HG02642 (cell line): ENCODE measurements at regions not wholly inside any gene's neighbourhood (a gene's known extent, or its start where the extent isn't known, plus 50 kb on each side); places are given as distances from the start of the nearest gene placed in this dataset.

Experiments used
- ATAC-seq: cut with Tn5 transposase; IDR thresholded peaks from one replicate; pipeline ENCODE4 v1.9.1; 2021; ENCODE audit warnings: mild to moderate bottlenecking; ENCODE audit not compliant: unreplicated experiment, poor library complexity

DNA sequence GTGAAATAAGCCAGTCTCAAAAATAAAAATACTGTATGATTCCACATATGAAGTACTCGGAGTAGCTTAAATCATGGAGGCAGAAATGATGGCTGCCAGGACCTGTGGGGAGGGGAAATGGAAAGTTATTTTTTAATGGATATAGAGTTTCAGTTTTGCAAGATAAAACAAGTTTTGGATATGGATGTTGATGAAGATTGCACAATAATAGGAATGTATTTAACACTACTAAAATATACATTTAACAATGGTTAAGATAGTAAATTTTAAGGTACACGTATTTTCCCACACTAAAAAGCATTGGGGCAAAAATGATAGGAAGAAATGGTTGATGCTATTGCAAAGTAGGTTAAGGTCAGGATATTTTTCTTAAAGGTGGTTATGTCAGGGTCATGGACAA is 1058.9 kb upstream of the MAP3K7 start:
- no peak for ATAC-seq

DNA sequence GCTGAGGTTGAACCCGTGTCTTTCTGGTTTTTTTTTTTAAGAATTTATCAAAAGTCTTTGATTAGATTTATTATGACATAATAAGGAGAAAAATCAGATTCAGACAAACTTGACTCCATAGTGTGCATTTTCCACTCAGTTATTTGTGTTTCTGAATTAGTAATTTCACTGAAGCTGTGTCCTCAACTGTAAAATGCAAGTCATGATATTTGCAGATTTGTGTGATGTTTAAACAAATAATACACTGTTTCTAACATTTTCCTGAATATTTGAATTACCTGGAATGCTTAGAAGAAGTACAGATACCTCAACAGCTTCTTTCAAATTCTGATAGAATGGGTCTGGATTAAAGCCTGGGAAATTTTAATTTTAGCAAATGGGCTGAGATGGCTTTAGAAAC is 1050.3 kb upstream of the MAP3K7 start:
- ATAC-seq, result no peak

DNA sequence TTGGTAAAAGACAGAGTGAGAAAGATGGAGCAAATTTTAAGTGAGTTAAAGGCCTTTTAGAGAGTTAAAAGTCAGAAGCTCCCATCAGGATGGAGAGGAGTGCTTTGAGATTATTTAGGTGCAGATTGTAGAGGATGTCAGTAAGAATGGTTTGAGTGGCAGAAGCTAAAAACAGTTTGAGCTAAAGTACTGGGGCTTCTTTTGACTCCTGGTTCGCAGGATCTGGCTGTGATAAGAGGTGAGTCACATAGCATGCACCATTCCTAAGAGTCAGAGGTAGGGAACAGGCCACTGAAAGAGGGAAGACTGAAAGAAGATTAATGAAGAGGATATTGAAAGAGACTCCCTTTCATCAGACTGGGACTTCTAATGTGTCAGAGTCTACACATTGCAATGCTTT is 1047.9 kb upstream of the MAP3K7 start:
- no peak for ATAC-seq

DNA sequence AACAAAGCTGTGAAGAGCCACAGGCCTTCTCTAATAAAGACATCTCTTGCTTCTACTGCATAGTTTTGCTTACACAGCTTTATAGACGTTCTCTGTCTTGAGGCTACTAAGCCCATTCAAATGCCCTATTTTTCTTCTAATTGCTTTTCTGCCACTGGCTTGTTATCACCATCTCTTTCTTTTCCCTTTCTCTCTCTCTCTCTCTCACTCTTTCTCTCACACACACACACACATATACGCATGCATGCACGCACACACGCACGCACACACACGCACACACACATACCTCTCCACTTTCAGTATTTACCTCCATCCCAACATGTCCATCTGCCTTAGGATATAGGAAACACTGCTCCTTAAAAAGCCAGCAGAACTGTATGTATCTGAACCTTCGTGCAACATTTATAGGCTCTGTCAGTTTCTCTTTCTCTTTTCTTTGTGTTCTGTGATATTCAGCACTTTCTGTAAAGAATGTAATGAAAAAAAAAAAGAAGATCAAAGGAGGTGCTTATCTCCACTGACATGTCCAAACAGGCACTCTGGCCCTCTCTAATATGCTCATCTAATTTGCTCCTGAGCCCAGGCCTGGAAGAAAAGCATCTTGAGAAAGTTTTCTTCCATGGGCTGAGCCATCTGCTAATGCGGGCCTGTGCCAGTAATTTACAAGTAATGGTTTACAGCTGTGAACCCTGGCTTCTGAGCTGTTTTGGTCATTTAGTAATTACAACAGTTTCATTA is 1046.7 kb upstream of the MAP3K7 start:
- no peak for ATAC-seq

DNA sequence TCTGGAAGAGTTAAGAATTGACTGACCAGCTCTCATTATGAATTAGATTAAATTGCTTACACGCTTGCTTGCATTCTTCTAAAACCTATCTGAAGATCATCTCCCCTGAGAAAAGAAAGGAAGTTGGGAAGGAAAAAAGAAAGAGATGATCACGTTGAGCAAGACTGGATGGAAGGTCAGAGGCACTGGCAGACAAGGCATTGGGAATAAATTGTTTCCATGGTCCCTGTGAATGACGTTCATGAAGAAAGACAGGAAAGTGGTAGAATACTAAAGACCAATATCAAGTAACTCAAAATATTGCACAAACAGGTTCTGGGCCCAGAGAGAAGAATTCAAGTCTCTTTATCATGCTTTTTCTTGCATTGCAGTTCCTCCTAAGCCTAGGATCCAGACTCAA is 1045.4 kb upstream of the MAP3K7 start:
- no peak for ATAC-seq

DNA sequence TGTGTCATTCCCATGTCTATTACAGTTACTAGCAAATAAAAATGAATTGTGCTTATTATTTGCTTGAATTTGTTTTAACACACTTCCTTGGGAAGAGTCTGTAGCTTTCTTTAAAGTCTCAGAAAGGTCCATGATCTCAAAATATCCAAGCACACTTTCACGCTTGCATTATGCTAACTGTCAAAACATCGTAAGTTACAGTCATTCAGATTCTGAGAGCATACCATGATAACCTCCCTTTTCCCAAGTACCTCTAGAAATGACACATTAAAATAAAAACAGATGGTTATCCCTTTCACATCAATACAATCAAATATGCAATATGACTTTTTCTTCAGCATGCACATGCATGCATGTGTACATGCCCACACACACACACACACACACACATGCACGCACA is 1044.4 kb upstream of the MAP3K7 start:
- ATAC-seq, result no peak

DNA sequence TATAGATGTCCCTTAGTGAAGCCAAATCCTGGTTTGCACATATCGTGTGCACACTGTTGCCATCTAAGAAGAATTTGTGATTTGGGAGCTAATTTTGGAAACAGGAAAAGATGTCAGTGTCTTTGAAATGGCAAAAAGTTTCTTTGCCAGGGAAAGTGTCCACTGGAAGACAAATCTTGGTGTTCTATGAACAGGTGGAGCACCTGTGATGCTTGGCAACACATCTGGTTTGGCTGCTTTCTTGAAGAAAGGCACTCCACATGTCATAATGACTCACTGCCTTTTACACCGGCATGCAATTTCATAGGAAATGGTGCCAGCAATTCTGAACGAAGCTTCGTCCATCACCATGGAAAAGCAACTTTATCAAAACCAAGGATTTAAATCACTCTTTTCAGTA is 1040.0 kb upstream of the MAP3K7 start:
- ATAC-seq, result no peak

DNA sequence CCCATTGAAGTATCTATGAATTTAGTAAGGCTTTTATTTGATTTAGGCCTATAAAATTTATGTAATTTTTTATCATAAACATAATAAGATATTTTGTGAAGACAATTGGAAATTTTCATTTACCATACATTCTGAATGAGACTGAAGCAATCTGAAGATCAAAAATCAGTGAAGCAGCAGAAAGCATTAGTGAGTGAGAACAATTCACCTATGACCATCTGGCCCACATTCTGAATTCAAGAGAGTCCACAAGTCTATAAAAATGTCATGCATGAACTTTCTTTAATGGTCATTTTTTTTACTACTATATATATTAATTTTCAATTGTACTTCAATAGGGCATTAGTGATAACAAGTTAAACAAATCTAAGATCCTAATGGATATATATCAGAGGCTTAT is 1026.6 kb upstream of the MAP3K7 start:
- ATAC-seq, result no peak

DNA sequence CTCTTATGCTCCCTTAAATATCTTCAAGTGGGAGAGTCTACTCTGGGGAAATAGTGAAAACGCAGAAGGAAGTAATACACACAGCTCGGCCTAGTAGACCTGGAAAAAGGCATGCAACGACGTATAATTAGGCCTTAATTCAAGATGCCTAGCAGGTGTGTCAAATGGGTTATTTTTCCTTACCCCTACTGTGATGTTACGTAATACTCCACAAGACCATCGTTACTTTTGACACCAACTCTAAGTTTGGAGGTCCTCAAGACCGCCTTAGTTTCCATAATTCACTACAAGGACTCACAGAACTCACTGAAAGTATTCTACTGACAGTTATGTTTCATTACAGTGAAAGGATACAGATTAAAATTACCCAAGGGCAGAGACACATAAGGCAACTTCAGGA is 1024.3 kb upstream of the MAP3K7 start:
- no peak for ATAC-seq

DNA sequence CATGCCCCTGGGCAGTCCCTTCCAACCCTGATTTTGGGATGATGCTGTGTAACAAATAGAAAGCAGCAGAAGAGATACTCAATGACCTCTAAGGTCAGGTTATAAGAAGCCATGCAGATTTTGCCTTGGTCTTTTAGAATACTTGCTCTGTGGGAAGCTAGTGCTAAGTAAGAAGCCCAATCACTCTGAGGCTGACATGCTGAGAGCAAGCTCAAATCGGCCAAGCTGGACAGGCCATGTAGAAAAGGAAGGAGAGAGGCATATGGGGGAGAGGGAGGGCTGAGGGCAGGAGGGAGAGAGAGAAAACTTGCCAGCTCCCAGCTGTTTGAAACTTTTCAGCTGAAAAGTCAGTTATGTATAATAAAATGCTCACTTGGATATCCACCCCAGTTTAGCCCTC is 1021.6 kb upstream of the MAP3K7 start:
- ATAC-seq, result no peak

DNA sequence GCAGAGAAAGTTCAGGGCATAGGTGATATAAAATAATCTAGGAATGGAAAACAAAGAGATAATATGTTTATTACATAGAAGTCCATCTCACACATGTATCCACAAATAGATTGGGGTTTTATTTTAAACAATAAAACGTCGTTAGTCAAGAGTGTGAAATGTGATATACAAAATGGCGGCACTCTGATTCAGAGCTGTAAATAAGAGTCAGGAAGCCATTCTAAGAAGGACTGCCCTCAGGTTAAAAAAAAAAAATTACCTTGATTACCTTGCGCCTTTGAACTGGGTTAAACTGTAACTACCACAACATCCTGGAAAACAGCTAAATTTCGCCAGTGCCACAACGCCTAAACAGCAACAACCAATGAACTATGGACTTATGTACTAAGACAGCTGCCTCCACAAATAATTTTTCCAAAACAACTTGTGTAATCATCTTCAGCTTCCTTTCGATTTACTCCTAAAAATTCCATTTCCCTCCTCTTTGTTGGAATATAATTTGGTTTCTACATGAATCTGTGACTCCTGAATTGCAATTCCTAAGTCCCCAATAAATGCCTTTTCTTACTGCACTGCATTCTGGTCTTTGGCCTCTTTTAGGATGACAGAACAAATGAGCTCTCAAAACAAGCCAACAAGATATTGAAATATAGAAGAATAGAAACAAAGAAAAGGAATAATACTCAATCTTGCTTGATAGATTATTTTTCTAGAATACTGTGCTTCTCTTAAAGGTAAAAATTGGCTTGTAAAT is 1019.5 kb upstream of the MAP3K7 start:
- ATAC-seq, result no peak

DNA sequence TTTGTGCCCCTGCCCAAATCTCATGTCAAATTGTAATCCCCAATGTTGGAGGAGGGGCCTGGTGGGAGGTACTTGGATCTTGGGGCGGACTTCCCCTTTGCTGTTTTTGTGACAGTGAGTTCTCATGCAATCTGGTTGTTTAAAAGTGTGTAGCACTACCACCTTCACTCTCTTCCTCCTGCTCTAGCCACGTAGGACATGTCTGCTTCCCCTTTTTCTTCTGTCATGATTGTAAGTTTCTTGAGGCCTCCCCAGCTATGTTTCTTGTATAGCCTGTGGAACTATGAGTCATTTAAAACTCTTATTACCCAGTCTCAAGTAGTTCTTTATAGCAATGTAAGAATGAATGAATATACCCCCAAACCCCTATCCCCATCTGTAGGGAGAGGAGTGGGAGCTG is 1013.7 kb upstream of the MAP3K7 start:
- ATAC-seq, result no peak

DNA sequence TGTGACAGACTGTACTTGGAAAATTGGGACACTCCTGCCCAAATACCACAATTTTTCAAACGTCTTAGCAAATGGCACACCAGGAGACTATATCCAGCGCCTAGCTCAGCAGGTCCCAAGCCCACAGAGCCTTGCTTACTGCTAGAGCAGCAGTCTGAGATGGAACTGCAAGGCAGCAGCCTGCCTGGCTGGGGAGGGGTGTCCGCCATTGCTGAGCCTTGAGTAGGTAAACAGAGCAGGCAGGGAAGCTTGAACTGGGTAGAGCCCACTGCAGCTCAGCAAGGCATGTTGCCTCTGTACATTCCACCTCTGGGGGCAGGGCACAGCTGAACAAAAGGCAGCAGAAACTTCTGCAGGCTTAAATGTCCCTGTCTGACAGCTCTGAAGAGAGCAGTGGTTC is 1003.3 kb upstream of the MAP3K7 start:
- no peak for ATAC-seq

DNA sequence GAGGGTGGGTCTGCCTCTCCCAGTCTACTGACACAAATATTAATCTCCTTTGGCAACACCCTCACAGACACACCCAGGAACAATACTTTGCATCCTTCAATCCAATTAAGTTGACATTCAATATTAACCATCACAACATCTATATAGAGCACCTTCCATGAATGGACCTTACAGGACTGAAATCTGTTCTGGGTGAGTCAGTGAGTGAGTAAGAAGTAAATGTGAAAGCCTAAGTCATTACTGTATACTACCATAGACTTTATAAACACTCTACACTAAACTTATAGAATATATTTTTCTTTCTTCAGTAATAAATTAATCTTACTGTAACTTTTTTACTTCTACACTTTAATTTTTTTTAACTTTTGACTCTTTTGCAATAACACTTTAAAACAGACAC is 993.8 kb upstream of the MAP3K7 start:
- no peak for ATAC-seq

DNA sequence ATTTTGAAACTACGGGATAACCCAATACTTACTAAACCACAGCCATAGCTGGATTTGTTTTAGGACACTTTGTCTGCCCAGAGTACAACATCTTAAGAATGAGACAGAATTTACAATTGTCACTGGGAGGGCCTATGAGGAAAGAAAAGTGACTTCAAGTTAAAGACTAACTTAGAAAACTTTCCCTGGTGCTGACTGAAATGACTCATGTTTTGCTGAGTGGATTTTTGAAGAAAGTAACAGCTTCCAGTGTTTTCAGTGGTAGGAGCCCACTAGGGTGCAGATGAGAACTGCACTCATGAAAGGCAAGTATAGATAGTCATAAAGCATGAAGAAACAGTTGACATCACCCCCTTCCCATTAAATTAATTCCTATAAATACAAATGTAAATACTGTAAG is 988.2 kb upstream of the MAP3K7 start:
- peak; percentile 82 for ATAC-seq

DNA sequence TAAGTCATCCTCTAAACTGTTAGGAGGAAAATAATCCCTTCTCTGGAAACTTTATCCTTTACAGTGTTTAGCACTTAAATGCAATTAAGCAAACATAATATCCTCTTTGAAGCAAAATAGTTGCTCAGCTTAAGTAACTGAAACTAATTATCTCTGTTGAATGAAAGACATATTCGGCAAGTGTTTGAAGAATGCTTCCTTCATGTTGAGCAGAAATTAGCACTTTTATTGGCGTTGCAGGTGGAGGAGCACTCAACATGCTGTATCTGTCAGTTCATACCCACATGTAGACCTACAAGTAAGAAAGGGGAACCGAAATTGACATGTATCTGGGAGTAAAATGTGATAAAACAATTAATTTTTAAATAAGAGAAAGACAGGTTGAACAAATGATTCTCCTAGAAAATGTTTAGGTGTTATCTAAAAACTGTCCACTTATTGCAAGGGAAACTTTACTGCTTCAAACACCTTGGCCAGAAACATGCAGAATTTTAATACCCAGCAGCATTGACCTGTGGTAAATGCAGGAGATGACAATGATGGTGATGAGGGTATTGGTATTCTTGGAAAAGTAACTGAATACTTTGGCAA is 987.0 kb upstream of the MAP3K7 start:
- peak; percentile 51 for ATAC-seq

DNA sequence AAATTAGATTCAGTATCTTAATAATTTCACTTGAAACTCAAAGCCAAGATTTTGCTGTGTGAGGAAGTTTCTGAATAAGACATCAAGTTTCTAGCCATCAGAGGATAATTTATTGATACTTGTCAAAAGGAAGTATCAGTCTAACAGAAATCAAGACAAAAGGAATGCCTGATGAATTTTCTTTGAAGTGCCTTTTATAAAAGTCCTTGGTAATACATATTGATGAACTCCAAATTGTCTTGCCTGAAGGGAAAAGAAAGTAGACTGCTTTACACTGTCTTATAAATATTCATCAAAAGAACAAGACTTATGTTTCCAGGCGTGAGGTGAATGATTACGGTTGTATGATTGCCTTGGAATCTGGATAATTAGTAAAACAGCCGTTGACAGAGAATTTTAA is 986.0 kb upstream of the MAP3K7 start:
- ATAC-seq, result no peak

DNA sequence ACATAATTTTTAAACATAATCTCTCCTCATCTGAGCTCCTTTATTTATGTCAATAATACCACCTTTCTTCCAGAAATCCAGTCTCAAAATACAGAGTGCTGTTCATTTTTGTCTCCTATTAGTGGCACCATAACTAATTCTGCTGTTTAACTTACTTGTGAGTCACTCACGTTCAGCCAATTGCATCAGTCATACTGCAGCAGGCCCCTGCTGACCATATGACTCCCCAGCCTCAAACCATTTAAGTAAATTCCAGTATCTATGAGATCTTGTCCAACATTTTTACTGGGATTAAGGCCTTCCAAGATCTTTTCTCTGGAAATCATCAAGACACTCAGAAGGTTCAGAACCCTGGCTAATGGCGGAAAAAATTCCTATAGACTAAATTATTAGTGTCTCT is 982.2 kb upstream of the MAP3K7 start:
- no peak for ATAC-seq

DNA sequence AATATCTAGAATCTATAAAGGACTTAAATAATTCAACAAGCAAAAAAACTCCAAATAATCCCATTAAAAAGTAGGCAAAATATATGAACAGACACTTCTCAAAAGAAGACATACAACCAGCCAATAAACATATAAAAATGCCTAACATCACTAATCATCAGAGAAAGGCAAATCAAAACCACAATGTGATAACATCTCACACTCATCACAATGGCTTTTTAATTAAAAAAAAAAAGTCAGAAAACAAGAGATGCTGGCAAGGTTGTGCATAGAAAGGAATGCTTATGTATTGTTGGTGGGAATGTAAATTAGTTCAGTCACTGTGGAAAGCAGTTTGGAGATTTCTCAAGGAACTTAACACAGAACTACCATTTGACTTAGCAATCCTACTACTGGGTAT is 979.6 kb upstream of the MAP3K7 start:
- no peak for ATAC-seq

DNA sequence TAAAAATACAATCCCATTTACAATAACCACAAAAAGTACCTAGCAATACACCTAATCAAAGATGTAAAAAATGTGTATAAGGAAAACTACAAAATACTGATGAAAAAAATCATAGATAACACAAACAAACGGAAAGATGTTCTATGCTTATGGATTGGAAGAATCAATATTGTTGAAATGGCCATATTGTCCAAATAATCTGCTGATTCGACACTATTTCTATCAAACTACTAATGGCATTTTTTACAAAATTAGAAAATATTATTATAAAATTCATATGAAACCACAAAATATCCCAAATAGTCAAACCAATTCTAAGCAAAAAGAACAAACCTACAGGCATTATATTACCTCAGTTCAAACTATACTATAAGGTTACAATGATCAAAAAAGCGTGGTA is 978.3 kb upstream of the MAP3K7 start:
- no peak for ATAC-seq

DNA sequence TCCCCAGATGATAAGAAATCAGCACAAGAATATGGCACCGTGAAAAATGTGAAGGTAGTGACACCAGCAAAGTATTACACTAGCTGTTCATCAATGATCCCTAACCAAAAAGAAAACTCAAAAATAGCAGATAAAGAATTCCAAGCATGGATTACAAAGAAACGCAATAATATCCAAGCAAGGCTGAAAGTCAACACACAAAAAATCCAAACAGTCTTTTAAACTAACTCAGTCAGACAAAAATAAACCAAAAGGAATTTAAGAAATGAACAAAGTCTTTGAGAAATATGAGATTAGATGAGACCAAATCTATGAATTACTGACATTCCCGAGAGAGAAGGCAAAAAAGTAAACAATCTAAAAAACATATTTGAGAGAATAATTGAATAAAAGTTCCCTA is 976.1 kb upstream of the MAP3K7 start:
- no peak for ATAC-seq

DNA sequence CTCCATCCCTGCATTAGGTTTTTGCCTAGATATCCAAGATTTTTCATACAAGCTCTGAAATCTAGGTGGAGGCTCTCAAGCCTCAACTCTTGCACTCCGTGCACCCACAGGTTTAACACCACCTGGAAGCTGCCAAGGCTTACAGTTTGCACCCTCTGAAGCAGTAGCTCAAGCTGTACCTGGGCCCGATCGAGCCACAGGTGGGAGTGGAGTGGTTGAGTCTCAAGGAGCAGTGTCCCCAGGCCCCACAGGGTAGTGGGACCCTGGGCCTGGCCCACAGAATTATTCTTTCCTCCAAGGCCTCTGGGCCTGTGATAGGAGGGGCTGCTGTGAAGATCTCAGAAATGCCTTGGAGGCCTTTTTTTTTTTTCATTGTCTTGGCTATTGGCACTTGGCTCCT is 973.5 kb upstream of the MAP3K7 start:
- ATAC-seq, result no peak
